Dedifferentiated amniotic fluid mesenchymal stem cell (primary cell): ENCODE measurements at regions not wholly inside any gene's neighbourhood (a gene's known extent, or its start where the extent isn't known, plus 50 kb on each side); places are given as distances from the start of the nearest gene placed in this dataset.
"Not testable (repeated sequence)": the region's sequence is repeated elsewhere in the genome, so short reads cannot be mapped to it uniquely, and the experiment has no call there.

Experiments
- DNase-seq: peaks from one replicate; pipeline ENCODE4 v3.0.0-alpha.2; 2016; ENCODE audit errors: extremely low spot score

GRCh38 chr9:40930426-40930825 lies 198.1 kb downstream of the FOXD4L6 start:
- DNase-seq: not testable (repeated sequence)

DNA sequence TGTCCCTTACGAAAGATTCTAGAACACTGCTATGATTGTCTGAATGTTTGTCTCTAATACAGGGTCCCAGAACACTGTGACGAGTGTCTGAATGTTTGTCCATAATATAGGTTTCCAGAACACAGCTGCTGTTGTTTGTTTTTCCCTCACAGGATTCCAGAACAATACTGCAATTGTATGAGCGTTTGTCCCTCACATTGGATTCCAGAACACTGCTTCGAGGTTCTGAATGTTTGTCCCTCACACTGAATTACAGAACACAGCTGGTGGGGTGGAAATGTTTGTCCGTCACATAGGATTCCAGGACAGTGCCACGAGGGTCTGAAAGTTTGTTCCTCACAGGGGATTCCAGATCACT lies 199.0 kb downstream of the FOXD4L6 start:
- peak; percentile 11 for DNase-seq

- peak; percentile 14 for DNase-seq
Observed at GRCh38 chr9:40928803-40929487, 199.5 kb downstream of the FOXD4L6 start.

GRCh38 chr9:40927851-40928802 lies 200.4 kb downstream of the FOXD4L6 start:
- peak; percentile 14 for DNase-seq

DNA sequence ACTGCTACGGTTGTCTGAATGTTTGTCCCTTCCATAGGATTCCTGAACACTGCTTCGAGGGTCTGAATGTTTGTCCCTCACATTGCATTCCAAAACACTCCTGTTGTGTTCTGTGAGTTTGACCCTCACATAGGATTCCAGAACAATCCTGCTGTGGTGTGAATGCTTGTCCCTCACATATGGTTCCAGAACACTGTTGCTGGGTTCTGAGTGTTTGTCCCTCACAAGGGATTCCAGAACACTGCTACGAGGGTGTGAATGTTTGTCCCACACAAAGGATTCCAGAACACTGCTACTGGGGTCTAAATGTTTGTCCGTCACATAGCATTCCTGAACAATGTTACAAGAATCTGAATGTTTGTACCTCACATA lies 201.2 kb downstream of the FOXD4L6 start:
- no peak for DNase-seq

DNA sequence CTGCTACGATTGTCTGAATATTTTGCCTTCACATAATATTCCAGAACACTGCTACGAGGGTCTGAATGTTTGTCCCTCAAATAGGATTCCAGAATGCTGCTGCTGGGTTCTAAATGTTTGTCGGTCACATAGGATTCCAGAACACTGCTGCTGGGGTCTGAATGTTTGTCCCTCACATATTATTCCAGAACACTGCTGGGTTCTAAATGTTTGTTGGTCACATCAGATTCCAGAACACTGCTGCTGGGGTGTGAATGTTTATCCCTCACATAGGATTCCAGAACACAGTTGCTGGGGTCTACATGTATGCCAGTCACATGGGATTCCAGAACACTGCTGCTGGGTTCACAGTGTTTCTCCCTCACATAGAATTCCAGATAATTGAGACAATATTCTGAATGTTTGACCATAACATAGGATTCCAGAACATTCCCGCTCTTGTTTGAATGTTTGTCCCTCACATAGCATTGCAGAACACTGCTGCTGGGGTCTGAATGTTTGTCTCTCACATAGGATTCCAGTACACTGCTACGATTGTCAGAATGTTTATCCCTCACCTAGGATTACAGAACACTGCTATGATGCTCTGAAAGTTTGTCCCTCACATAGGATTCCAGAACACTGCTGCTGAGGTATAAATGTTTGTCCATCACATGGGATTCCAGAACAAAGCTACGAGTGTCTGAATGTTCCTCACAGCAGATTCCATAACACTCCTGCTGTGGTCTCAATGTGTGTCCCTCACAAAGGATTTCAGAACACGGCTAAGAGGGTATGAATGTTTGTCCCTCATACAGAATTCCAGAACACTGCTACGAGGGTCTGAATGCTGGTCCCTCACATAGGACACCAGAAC lies 201.8 kb downstream of the FOXD4L6 start:
- DNase-seq: peak; percentile 13

GRCh38 chr9:40925149-40925548 lies 203.3 kb downstream of the FOXD4L6 start:
- DNase-seq: peak; percentile 14

- not testable (repeated sequence) for DNase-seq
Observed at GRCh38 chr9:40916399-40916783, 212.1 kb downstream of the FOXD4L6 start.

- DNase-seq: not testable (repeated sequence)
Observed at GRCh38 chr9:40915660-40916398, 212.7 kb downstream of the FOXD4L6 start.

GRCh38 chr9:40914772-40915659 lies 213.5 kb downstream of the FOXD4L6 start:
- no peak for DNase-seq

DNA sequence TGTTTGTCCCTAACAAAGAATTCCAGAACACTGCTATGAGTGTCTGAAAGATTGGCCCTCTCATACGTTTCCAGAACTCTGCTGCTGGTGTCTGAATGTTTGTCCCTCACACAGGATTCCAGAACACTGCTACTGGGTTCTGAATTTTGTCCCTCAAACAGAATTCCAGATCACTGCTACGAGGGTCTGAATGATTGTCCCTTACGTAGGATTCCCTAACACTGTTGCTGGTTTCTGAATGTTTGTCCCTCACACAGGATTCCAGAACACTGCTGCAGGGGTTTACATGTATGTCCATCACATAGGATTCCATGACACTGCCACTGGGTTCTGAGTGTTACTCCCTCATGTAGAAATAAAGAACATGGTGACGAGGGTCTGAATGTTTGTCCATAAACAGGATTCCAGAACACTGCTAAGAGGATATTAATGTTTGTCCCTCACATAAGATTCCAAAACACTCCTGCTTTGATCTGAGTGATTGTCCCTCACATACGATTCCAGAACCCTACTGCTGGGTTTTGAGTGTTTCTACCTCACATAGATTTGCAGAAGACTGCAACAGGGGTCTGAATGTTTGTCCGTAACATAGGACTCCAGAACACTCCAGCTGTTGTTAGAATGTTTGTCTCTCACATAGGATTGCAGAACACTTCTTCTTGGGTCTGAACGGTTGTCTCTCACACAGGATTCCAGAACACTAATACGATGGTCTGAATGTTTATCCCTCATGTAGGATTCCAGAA lies 214.4 kb downstream of the FOXD4L6 start:
- no peak for DNase-seq

- no peak for DNase-seq
Observed at GRCh38 chr9:40913096-40913719, 215.3 kb downstream of the FOXD4L6 start.

GRCh38 chr9:40912679-40913078 lies 215.8 kb downstream of the FOXD4L6 start:
- not testable (repeated sequence) for DNase-seq

DNA sequence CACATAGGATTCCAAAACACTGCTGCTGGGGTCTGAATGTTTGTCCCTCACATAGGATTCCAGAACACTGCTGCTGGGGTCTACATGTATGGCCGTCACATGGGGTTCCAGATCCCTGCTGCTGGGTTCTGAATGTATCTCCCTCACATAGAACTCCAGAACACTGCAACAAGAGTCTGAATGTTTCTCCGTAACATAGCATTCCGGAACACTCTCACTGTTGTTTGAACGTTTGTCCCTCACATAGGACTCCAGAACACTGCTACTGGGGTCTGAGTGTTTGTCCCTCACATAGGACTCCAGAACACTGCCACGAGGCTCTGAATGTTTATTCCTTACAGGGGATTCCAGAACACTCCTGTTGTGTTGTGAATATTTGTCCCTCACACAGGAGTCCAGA lies 216.8 kb downstream of the FOXD4L6 start:
- no peak for DNase-seq

DNA sequence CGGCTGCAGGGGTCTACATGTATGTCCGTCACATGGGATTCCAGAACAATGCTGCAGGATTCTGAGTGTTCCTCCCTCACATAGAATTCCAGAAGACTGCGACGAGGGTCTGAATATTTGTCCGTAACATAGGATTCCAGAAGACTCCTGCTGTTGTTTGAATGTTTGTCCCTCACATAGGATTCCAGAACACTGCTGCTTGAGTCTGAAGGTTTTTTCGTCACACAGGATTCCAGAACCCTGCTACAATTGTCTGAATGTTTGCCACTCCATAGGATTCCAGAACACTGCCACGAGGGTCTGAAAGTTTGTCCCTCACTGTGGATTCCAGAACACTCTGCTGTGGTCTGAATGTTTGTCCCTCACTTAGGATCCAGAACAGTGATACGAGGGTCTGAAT lies 217.5 kb downstream of the FOXD4L6 start:
- DNase-seq: not testable (repeated sequence)

GRCh38 chr9:40909821-40910220 lies 218.7 kb downstream of the FOXD4L6 start:
- DNase-seq: no peak

DNA sequence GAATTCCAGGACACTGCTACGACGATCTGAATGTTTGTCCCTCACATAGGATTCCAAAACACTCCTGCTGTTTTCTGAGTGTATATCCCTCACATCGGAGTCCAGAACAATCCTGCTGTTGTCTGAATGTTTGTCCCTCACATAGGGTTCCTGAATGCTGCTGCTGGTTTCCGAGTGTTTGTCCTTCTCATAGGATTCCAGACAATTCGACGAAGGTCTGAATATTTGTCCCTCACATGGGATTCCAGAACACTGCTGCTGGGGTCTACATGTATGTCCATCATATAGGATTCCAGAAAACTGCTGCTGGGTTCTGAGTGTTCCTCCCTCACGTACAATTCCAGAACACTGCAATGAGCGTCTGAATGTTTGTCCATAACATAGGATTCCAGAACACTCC lies 219.4 kb downstream of the FOXD4L6 start:
- not testable (repeated sequence) for DNase-seq

DNA sequence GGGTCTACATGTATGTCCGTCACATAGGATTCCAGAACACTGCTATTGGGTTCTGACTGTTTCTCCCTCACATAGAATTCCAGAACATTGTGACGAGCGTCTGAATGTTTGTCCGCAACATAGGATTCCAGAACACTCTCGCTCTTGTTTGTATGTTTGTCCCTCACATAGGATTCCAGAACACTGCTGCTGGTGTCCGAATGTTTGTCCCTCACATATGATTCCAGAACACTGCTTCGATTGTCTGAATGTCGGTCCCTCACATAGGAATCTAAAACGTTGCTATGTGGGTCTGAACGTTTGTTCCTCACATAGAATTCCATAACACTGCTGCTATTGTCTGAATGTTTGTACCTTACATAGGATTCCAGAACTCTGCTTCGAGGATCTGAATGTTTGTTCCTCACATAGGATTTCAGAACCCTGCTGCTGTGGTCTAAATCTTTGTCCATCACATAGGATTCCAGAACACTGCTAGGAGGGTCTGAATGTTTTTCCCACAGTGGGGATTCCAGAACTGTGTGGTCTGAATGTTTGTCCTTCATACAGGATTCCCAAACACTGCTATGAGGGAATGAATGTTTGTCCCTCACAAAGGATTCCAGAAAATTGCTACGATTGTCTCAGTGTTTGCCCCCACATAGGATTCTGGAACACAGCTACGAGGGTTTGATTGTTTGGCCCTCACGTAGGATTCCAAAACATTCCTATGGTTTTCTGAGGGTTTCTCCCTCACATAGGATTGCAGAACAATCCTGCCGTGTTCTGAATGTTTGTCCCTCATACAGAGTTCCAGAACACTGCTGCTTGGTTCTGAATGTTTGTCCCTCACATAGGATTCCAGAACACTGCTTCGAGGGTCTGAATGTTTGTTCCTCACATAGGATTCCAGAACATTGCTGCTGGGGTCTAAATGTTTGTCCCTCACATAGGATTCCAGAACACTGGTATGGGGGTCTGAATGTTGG lies 220.5 kb downstream of the FOXD4L6 start:
- no peak for DNase-seq
